HepG2 (cell line): ENCODE measurements at regions not wholly inside any gene's neighbourhood (a gene's known extent, or its start where the extent isn't known, plus 50 kb on each side); places are given as distances from the start of the nearest gene placed in this dataset.

Experiments used
- ATAC-seq: fragments of 200-7000 bp; cut with Tn5 transposase; 3 replicates; pipeline ENCODE4 v1.9.1; 2020; ENCODE audit warnings: mild to moderate bottlenecking, moderate library complexity
- BruUV-seq: library from RNA; stranded (reverse); fragments of 400-500 nt; replicated peaks from 2 replicates; lab custom pipeline; 2021; lab: Mats Ljungman, UMichigan
- CTCF ChIA-PET: fragments of 300-600 bp; formaldehyde crosslinking; extraction: SDS; loops from one replicate; lab custom pipeline; 2021; ENCODE audit warnings: low total read pairs, inconsistent platforms, low intra/inter-chr PET ratio; lab: Yijun Ruan, JAX
- POLR2A ChIA-PET: fragments of 350-600 bp; sonication (Branson Sonifier 250); formaldehyde crosslinking; loops from one replicate; lab custom pipeline; 2020; ENCODE audit warnings: antibody characterized with exemption, inconsistent platforms; lab: Yijun Ruan, JAX
- DNase-seq: peaks from one replicate; pipeline ENCODE4 v3.0.0-alpha.2; 2015; ENCODE audit warnings: low spot score
- FAIRE-seq: peaks from 3 replicates; lab custom pipeline; 2011; peaks lifted over from hg19 to GRCh38; lab: Jason Lieb, UNC
- H2AFZ ChIP-seq: one replicate; pipeline ENCODE4 v1.6.1; 2011; ENCODE audit warnings: low read length, inconsistent platforms
- H3K27ac ChIP-seq: fragments of 300-600 bp; 3 replicates; pipeline ENCODE4 v1.8.0; 2011; ENCODE audit warnings: mixed run types, mild to moderate bottlenecking, mixed read lengths, low read length, inconsistent platforms; ENCODE audit not compliant: insufficient read depth; ENCODE audit errors: extremely low read length
- H3K27me3 ChIP-seq, 2 experiments: fragments of 200-600 bp in 1 of 2; 2 replicates in 1 of 2; 3 replicates in 1 of 2; pipeline versions ENCODE4 v1.6.0 to v1.8.0; 2011; ENCODE audit warnings: low read length in 2 of 2, mild to moderate bottlenecking in 2 of 2, moderate library complexity in 2 of 2, inconsistent platforms in 1 of 2; ENCODE audit not compliant: insufficient read depth in 2 of 2, control insufficient read depth in 1 of 2
- H3K36me3 ChIP-seq, 2 experiments: fragments of 200-600 bp in 1 of 2; replicated peaks in 1 of 2; 2 replicates in 1 of 2; 3 replicates in 1 of 2; pipeline versions ENCODE4 v1.5.1 to v1.8.0; 2011; ENCODE audit warnings: low read length in 2 of 2, inconsistent platforms in 1 of 2; ENCODE audit not compliant: insufficient read depth in 2 of 2, control insufficient read depth in 1 of 2
- H3K4me1 ChIP-seq: 2 replicates; pipeline ENCODE4 v1.5.1; 2012; ENCODE audit warnings: low read length, inconsistent platforms; ENCODE audit not compliant: insufficient read depth
- H3K4me2 ChIP-seq: 2 replicates; pipeline ENCODE4 v1.6.0; 2011; ENCODE audit warnings: low read depth, low read length, inconsistent platforms
- H3K4me3 ChIP-seq, 3 experiments: fragments of 200-600 bp in 1 of 3; sonication (generic), shearing (Covaris generic) in 1 of 3; replicated peaks in 1 of 3; 2 replicates each; pipeline ENCODE4 v1.5.1; 2011 to 2016; ENCODE audit warnings: low read length in 3 of 3, inconsistent platforms in 2 of 3, low read depth in 2 of 3, mild to moderate bottlenecking in 2 of 3, control low read depth in 1 of 3, mixed read lengths in 1 of 3; ENCODE audit not compliant: insufficient read depth in 1 of 3
- H3K79me2 ChIP-seq: one replicate; pipeline ENCODE4 v1.6.1; 2011; ENCODE audit warnings: low read length, inconsistent platforms; ENCODE audit not compliant: insufficient read depth
- H3K9ac ChIP-seq: 2 replicates; pipeline ENCODE4 v1.6.0; 2011; ENCODE audit warnings: mild to moderate bottlenecking, low read depth, low read length, inconsistent platforms; ENCODE audit not compliant: insufficient read depth
- H3K9me3 ChIP-seq: 2 replicates; pipeline ENCODE4 v1.5.1; 2012; ENCODE audit warnings: mild to moderate bottlenecking, low read length
- H4K20me1 ChIP-seq: 2 replicates; pipeline ENCODE4 v1.6.0; 2011; ENCODE audit warnings: inconsistent platforms, mild to moderate bottlenecking, low read length, moderate library complexity; ENCODE audit not compliant: insufficient read depth
- FOXK1 ChIP-seq: sonication (generic); formaldehyde crosslinking; IDR thresholded peaks from 2 replicates; pipeline ENCODE4 v1.4.0; 2020; ENCODE audit warnings: low read depth, missing genetic modification reagents, borderline replicate concordance
- MTA3 ChIP-seq: sonication (generic); formaldehyde crosslinking; IDR thresholded peaks from 2 replicates; pipeline ENCODE4 v1.4.0; 2020; ENCODE audit warnings: missing genetic modification reagents
- WGBS: methylation state at CpG from one replicate; pipeline ENCODE4 v1.1.6; 2017; ENCODE audit warnings: low lambda C conversion rate; 5-methylcytosine and 5-hydroxymethylcytosine counted together
- in situ Hi-C: cut with HindIII; loops from 2 replicates; pipeline ENCODE4 v1.10.0; 2017; ENCODE audit warnings: low pct_unique_long_range_greater_than_20kb; ENCODE audit not compliant: extremely low pct_ligation_motif_present
- intact Hi-C: fragments of 100-400 bp; cut with micrococcal nuclease; formaldehyde crosslinking; loops from one replicate; pipeline ENCODE4 v1.10.0; 2022; ENCODE audit not compliant: unreplicated experiment
- TF ChIP-seq, protein P1 (sequence below): sonication (generic); formaldehyde crosslinking; IDR thresholded peaks from 2 replicates; pipeline ENCODE4 v1.4.0; 2020; ENCODE audit warnings: missing genetic modification reagents

DNA sequence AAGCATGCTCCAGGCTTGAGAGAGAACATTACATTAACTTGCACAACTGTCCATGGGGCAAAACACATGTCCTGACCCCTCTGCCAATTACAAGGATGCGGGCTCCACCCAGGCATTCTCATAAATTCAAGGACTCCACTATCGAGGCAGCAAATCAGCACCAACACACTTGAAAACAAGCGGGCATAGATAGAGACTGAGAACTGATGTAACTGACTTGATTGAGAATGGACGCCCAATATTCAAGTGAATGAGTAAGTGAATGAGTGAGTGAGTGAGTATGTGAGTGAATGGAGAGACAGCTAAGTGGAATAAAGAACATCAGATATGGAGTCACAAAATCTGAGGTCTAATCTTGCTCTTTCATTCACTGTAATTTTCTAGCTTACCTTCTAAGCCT, 75.0 kb upstream of the VSTM2B start:
- H3K27me3 ChIP-seq = no peaks in the 10 kb centered on the region; a peak in 1 of 5 replicates
- H3K36me3 ChIP-seq = no peaks in the 10 kb centered on the region
- H3K79me2 ChIP-seq = no peaks in the 10 kb centered on the region
- no peaks in the 10 kb centered on the region for H3K9me3 ChIP-seq
- ATAC-seq = no peak
- H2AFZ ChIP-seq = no peak overlapping the region
- no peak overlapping the region for H3K4me2 ChIP-seq
- TF ChIP-seq FOXK1 (CRISPR knock-in tag) = no peak
- TF ChIP-seq, protein P1, sequence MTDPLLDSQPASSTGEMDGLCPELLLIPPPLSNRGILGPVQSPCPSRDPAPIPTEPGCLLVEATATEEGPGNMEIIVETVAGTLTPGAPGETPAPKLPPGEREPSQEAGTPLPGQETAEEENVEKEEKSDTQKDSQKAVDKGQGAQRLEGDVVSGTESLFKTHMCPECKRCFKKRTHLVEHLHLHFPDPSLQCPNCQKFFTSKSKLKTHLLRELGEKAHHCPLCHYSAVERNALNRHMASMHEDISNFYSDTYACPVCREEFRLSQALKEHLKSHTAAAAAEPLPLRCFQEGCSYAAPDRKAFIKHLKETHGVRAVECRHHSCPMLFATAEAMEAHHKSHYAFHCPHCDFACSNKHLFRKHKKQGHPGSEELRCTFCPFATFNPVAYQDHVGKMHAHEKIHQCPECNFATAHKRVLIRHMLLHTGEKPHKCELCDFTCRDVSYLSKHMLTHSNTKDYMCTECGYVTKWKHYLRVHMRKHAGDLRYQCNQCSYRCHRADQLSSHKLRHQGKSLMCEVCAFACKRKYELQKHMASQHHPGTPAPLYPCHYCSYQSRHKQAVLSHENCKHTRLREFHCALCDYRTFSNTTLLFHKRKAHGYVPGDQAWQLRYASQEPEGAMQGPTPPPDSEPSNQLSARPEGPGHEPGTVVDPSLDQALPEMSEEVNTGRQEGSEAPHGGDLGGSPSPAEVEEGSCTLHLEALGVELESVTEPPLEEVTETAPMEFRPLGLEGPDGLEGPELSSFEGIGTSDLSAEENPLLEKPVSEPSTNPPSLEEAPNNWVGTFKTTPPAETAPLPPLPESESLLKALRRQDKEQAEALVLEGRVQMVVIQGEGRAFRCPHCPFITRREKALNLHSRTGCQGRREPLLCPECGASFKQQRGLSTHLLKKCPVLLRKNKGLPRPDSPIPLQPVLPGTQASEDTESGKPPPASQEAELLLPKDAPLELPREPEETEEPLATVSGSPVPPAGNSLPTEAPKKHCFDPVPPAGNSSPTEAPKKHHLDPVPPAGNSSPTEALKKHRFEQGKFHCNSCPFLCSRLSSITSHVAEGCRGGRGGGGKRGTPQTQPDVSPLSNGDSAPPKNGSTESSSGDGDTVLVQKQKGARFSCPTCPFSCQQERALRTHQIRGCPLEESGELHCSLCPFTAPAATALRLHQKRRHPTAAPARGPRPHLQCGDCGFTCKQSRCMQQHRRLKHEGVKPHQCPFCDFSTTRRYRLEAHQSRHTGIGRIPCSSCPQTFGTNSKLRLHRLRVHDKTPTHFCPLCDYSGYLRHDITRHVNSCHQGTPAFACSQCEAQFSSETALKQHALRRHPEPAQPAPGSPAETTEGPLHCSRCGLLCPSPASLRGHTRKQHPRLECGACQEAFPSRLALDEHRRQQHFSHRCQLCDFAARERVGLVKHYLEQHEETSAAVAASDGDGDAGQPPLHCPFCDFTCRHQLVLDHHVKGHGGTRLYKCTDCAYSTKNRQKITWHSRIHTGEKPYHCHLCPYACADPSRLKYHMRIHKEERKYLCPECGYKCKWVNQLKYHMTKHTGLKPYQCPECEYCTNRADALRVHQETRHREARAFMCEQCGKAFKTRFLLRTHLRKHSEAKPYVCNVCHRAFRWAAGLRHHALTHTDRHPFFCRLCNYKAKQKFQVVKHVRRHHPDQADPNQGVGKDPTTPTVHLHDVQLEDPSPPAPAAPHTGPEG (CRISPR knock-in tag) = no peak
- no TSS peak for BruUV-seq
- no peak overlapping the region for H3K9ac ChIP-seq
- no peak overlapping the region for H3K27ac ChIP-seq
- ChIA-PET POLR2A (no interaction called here), CTCF (no interaction called here)
- intact Hi-C loops = no loop called here
- WGBS = 0% methylated on average over 4 of the region's 4 CpGs
- in situ Hi-C loops = no loop called here
- no peaks in the 10 kb centered on the region for H4K20me1 ChIP-seq
- no peak for FAIRE-seq
- H3K4me3 ChIP-seq = no peak overlapping the region
- H3K4me1 ChIP-seq = no peaks in the 10 kb centered on the region
- no peak for DNase-seq

DNA sequence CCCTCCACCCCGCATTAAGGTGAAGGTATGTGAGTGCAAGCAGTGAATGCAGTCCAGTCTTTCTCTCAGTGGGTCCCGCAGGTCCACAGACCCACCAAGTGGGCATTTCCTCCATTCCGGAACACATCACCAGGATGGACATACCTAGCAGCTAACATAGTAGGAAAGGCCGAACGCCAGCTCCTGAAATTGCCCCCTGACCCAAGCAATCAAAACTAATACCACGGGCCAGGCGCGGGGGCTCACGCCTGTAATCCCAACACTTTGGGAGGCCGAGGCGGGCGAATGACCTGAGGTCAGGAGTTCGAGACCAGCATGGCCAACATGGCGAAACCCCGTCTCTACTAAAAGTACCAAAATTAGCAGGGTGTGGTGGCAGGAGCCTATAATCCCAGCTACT, 71.7 kb upstream of the VSTM2B start:
- CTCF ChIA-PET = no interaction called here
- in situ Hi-C loops (no loop called here), intact Hi-C loops (no loop called here)
- DNase-seq (no peak), FAIRE-seq (no peak), ATAC-seq (no peak)
- 51% methylated on average over 7 of the region's 15 CpGs for WGBS
- H3K9ac ChIP-seq = no peak overlapping the region
- H3K79me2 ChIP-seq = no peaks in the 10 kb centered on the region
- H2AFZ ChIP-seq = no peak overlapping the region
- H3K27ac ChIP-seq = no peak overlapping the region
- POLR2A ChIA-PET = no interaction called here
- peaks cover 13% of the 10 kb centered on the region; the same call in 1 of the 2 replicates for H3K9me3 ChIP-seq
- no peak overlapping the region for H3K4me2 ChIP-seq
- H3K27me3 ChIP-seq = no peaks in the 10 kb centered on the region; a peak in 1 of 5 replicates
- TF ChIP-seq MTA3 = no peak
- H3K36me3 ChIP-seq = no peaks in the 10 kb centered on the region
- H3K4me1 ChIP-seq = no peaks in the 10 kb centered on the region
- H4K20me1 ChIP-seq = no peaks in the 10 kb centered on the region
- BruUV-seq = no TSS peak
- H3K4me3 ChIP-seq = no peak overlapping the region
